ENCODE measurements at regions not wholly inside any gene's neighbourhood (a gene's known extent, or its start where the extent isn't known, plus 50 kb on each side); places are given as distances from the start of the nearest gene placed in this dataset.
"Not testable (repeated sequence)": the region's sequence is repeated elsewhere in the genome, so short reads cannot be mapped to it uniquely, and the experiment has no call there.

DNA sequence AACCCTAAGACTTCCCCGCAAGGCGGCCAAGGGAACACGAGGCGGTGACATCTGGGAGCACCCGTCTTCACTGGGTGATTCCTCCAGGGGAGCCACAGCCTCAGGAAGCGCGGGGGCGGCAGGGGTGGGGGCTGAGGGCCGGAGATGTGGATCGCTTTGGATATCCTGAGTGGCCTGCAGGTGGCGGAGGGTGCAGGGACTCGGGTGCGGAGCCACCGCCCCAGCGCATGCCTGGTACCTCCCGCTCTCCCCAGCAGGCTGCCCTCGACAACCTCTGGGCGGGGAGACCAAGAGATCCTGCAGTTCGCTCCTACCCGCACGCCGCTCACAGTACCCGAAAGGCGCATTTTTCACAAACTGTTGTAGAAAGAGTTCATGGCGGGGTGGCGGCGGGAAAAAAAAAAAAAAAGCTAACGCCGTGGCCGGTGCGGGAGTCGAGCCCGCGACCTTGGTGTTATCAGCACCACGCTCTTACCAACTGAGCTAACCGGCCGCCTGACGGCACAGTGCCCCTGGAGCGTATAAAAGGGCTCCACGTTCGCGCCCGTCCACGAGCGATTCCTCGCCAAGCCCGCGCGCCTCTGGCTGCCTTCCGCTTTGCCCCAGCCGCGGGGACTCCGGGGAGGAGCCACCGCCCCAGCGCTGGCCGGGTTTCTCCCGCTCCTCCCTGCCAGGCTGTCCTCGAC, 124.7 kb upstream of the PRKX start:
- TF ChIP-seq, protein P1, sequence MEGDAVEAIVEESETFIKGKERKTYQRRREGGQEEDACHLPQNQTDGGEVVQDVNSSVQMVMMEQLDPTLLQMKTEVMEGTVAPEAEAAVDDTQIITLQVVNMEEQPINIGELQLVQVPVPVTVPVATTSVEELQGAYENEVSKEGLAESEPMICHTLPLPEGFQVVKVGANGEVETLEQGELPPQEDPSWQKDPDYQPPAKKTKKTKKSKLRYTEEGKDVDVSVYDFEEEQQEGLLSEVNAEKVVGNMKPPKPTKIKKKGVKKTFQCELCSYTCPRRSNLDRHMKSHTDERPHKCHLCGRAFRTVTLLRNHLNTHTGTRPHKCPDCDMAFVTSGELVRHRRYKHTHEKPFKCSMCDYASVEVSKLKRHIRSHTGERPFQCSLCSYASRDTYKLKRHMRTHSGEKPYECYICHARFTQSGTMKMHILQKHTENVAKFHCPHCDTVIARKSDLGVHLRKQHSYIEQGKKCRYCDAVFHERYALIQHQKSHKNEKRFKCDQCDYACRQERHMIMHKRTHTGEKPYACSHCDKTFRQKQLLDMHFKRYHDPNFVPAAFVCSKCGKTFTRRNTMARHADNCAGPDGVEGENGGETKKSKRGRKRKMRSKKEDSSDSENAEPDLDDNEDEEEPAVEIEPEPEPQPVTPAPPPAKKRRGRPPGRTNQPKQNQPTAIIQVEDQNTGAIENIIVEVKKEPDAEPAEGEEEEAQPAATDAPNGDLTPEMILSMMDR (IDR thresholded peaks at IDR 0.05; ENCODE audit: low read depth, low read length, poor library complexity, severe bottlenecking): not testable (repeated sequence)
- not testable (repeated sequence) for TF ChIP-seq EZH2phosphoT487 (IDR thresholded peaks at IDR 0.05; ENCODE audit: borderline replicate concordance, low read length)

All from DOHH2 (cell line).